Endodermal cell (in vitro differentiated cells): ENCODE measurements at regions not wholly inside any gene's neighbourhood (a gene's known extent, or its start where the extent isn't known, plus 50 kb on each side); places are given as distances from the start of the nearest gene placed in this dataset.

Source experiments
- DNase-seq: peaks from one replicate; pipeline ENCODE4 v3.0.0-alpha.2; 2017
- H3K27ac ChIP-seq: 2 replicates; pipeline ENCODE4 v1.5.1; 2013; ENCODE audit warnings: mild to moderate bottlenecking, low read depth, low read length, moderate library complexity
- H3K27me3 ChIP-seq: 2 replicates; pipeline ENCODE4 v1.6.1; 2013; ENCODE audit warnings: mild to moderate bottlenecking, low read length, moderate library complexity; ENCODE audit not compliant: insufficient read depth, control insufficient read depth, poor library complexity, severe bottlenecking
- H3K36me3 ChIP-seq: 2 replicates; pipeline ENCODE4 v1.7.0; 2013; ENCODE audit warnings: mild to moderate bottlenecking, low read length, moderate library complexity; ENCODE audit not compliant: control insufficient read depth, insufficient read depth
- H3K4me1 ChIP-seq: one replicate; pipeline ENCODE4 v1.7.0; 2013; ENCODE audit warnings: low read length; ENCODE audit not compliant: control insufficient read depth, insufficient read depth
- H3K4me3 ChIP-seq: 2 replicates; pipeline ENCODE4 v1.5.1; 2013; ENCODE audit warnings: mild to moderate bottlenecking, low read length, moderate library complexity
- H3K9ac ChIP-seq: 2 replicates; pipeline ENCODE4 v1.6.1; 2013; ENCODE audit warnings: mild to moderate bottlenecking, low read length, moderate library complexity; ENCODE audit not compliant: poor library complexity, severe bottlenecking; ENCODE audit errors: extremely low read depth
- H3K9me3 ChIP-seq: 2 replicates; pipeline ENCODE4 v1.6.1; 2013; ENCODE audit warnings: mild to moderate bottlenecking, low read length, moderate library complexity; ENCODE audit not compliant: control insufficient read depth
- H3K27ac Mint-ChIP-seq: 2 replicates; pipeline ENCODE4 v1.8.0; 2020; ENCODE audit warnings: mixed read lengths
- H3K27me3 Mint-ChIP-seq: 2 replicates; pipeline ENCODE4 v1.8.0; 2021; ENCODE audit warnings: mild to moderate bottlenecking, mixed read lengths; ENCODE audit not compliant: insufficient read depth
- H3K36me3 Mint-ChIP-seq: 2 replicates; pipeline ENCODE4 v1.8.0; 2020; ENCODE audit warnings: low read depth, mixed read lengths
- H3K4me1 Mint-ChIP-seq: 2 replicates; pipeline ENCODE4 v1.8.0; 2020; ENCODE audit warnings: mixed read lengths
- H3K4me3 Mint-ChIP-seq: 2 replicates; pipeline ENCODE4 v1.8.0; 2020; ENCODE audit warnings: mild to moderate bottlenecking, moderate library complexity, mixed read lengths
- H3K9me3 Mint-ChIP-seq: 2 replicates; pipeline ENCODE4 v1.8.0; 2020; ENCODE audit warnings: mild to moderate bottlenecking, mixed read lengths
- CTCF ChIP-seq: fragments of 200-600 bp; sonication (generic); conservative IDR thresholded peaks from 2 replicates; pipeline ENCODE4 v1.5.0; 2021; ENCODE audit warnings: antibody characterized with exemption, mild to moderate bottlenecking
- WGBS, 2 experiments: methylation state at CpG; one replicate each; pipeline versions ENCODE4 v1.1.5 to v1.1.7; 2013; ENCODE audit warnings: missing lambda C conversion rate in 2 of 2, mixed read lengths in 1 of 2; ENCODE audit not compliant: insufficient coverage in 1 of 2, insufficient read length in 1 of 2; 5-methylcytosine and 5-hydroxymethylcytosine counted together

- DNase-seq, result no peak
- no peaks in the 10 kb centered on the region for H3K4me1 Mint-ChIP-seq
- H3K27me3 ChIP-seq, result no peaks in the 10 kb centered on the region
- H3K4me1 ChIP-seq, result no peaks in the 10 kb centered on the region
- H3K4me3 Mint-ChIP-seq, result no peak overlapping the region
- H3K27me3 Mint-ChIP-seq, result no peaks in the 10 kb centered on the region
- peaks cover 15% of the 10 kb centered on the region for H3K9me3 Mint-ChIP-seq
- no peak overlapping the region for H3K27ac ChIP-seq
- no peak for TF ChIP-seq CTCF
- H3K36me3 Mint-ChIP-seq, result no peaks in the 10 kb centered on the region
- H3K9me3 ChIP-seq, result no peaks in the 10 kb centered on the region
- WGBS, 2 experiments, result 83 to 93% methylated on average over 1 to 2 of the region's 3 CpGs
- no peak overlapping the region for H3K4me3 ChIP-seq
- H3K27ac Mint-ChIP-seq, result no peak overlapping the region
- no peaks in the 10 kb centered on the region for H3K36me3 ChIP-seq
- no peak overlapping the region for H3K9ac ChIP-seq
Observed at GRCh38 chrX:128365492-128365891, 313.3 kb upstream of the ACTRT1 start.

DNA sequence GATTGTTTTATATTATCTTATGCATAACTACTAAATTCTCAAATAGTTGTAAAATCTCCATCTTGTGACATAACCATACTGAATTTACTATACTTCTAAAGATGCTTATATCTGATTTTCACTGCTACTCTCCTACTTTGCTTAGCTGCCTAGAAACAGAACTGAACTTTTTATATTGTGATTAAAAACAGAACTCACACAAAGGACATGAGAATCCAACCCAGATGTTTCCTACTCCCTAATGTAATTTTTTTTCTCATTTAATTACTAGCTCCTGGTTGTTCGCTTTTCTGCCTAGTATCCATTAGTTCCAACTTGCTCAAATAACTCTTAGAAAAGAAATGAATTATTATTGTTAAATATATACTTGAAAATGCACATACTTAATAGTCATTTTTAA is 283.5 kb upstream of the ACTRT1 start:
- Mint-ChIP-seq H3K27ac (no peak overlapping the region), H3K36me3 (no peaks in the 10 kb centered on the region), H3K4me3 (no peak overlapping the region), H3K9me3 (peaks cover 51% of the 10 kb centered on the region), H3K27me3 (no peaks in the 10 kb centered on the region), H3K4me1 (no peaks in the 10 kb centered on the region)
- Histone ChIP-seq H3K4me1 (no peaks in the 10 kb centered on the region), H3K9ac (no peak overlapping the region), H3K27ac (no peak overlapping the region), H3K36me3 (no peaks in the 10 kb centered on the region), H3K4me3 (no peak overlapping the region), H3K9me3 (no peaks in the 10 kb centered on the region), H3K27me3 (no peaks in the 10 kb centered on the region)
- no peak for DNase-seq
- no CpG with 5 or more reads among the region's 1 CpG for WGBS, 2 experiments
- TF ChIP-seq CTCF, result no peak

- no peak overlapping the region for H3K4me3 Mint-ChIP-seq
- Histone ChIP-seq H3K27ac (no peak overlapping the region), H3K4me1 (no peaks in the 10 kb centered on the region), H3K9ac (no peak overlapping the region), H3K27me3 (no peaks in the 10 kb centered on the region), H3K36me3 (no peaks in the 10 kb centered on the region), H3K4me3 (no peak overlapping the region), H3K9me3 (no peaks in the 10 kb centered on the region)
- no peaks in the 10 kb centered on the region for H3K36me3 Mint-ChIP-seq
- whole genome bisulfite sequencing, 2 experiments, result 93% methylated on average over 2 of the region's 3 CpGs; no CpG with 5 or more reads in 1 of the 2 experiments
- H3K27me3 Mint-ChIP-seq, result no peaks in the 10 kb centered on the region
- H3K27ac Mint-ChIP-seq, result no peak overlapping the region
- DNase-seq, result no peak
- TF ChIP-seq CTCF, result no peak
- no peaks in the 10 kb centered on the region for H3K4me1 Mint-ChIP-seq
- H3K9me3 Mint-ChIP-seq, result peaks cover 56% of the 10 kb centered on the region
Observed at GRCh38 chrX:128334821-128335220, 282.6 kb upstream of the ACTRT1 start.
